SU-DHL-6 (cell line): ENCODE measurements at regions not wholly inside any gene's neighbourhood (a gene's known extent, or its start where the extent isn't known, plus 50 kb on each side); places are given as distances from the start of the nearest gene placed in this dataset.

Experiments
- H2AFZ ChIP-seq: fragments of 200-600 bp; sonication (generic); 2 replicates; pipeline ENCODE4 v1.6.1; 2014; ENCODE audit warnings: low read depth, mild to moderate bottlenecking, moderate library complexity, mixed read lengths, antibody characterized with exemption, low read length; ENCODE audit not compliant: severe bottlenecking
- H3F3A ChIP-seq: fragments of 200-600 bp; shearing (Covaris generic); 2 replicates; pipeline ENCODE4 v1.6.0; 2016; ENCODE audit warnings: antibody characterized with exemption, mild to moderate bottlenecking; ENCODE audit not compliant: insufficient read depth
- H3K27ac ChIP-seq: fragments of 200-600 bp; sonication (generic); 2 replicates; pipeline ENCODE4 v1.5.1; 2016; ENCODE audit warnings: low read depth, mild to moderate bottlenecking, low read length, moderate library complexity, mixed read lengths
- H3K27me3 ChIP-seq: fragments of 200-600 bp; sonication (generic), shearing (Covaris generic); 2 replicates; pipeline ENCODE4 v1.6.0; 2014; ENCODE audit warnings: mild to moderate bottlenecking, low read length
- H3K36me3 ChIP-seq: fragments of 200-600 bp; sonication (generic); 2 replicates; pipeline ENCODE4 v1.6.1; 2014; ENCODE audit warnings: mild to moderate bottlenecking, low read length, mixed read lengths
- H3K4me2 ChIP-seq: fragments of 300-600, 200-600 bp; shearing (Covaris generic), sonication (generic); 2 replicates; pipeline ENCODE4 v1.6.0; 2014; ENCODE audit warnings: low read length, low read depth, mild to moderate bottlenecking; ENCODE audit not compliant: poor library complexity, severe bottlenecking
- H3K4me3 ChIP-seq: fragments of 200-600 bp; sonication (generic); 2 replicates; pipeline ENCODE4 v1.5.1; 2014; ENCODE audit warnings: antibody characterized with exemption, low read length, mild to moderate bottlenecking, mixed read lengths; ENCODE audit not compliant: insufficient read depth, poor library complexity, severe bottlenecking
- H3K79me2 ChIP-seq: fragments of 200-600 bp; sonication (generic); 2 replicates; pipeline ENCODE4 v1.6.1; 2014; ENCODE audit warnings: mild to moderate bottlenecking, low read length, moderate library complexity; ENCODE audit not compliant: insufficient read depth
- H3K9ac ChIP-seq: fragments of 200-600 bp; sonication (generic); 2 replicates; pipeline ENCODE4 v1.7.0; 2014; ENCODE audit warnings: mild to moderate bottlenecking, low read length
- H3K9me2 ChIP-seq: fragments of 200-600 bp; sonication (generic); replicated peaks from 2 replicates; pipeline ENCODE4 v1.6.1; 2014; ENCODE audit warnings: low read length; ENCODE audit not compliant: insufficient read depth
- H3K9me3 ChIP-seq: fragments of 200-600 bp; sonication (generic); 2 replicates; pipeline ENCODE4 v1.6.1; 2014; ENCODE audit warnings: low read length, mixed read lengths; ENCODE audit not compliant: insufficient read depth
- H4K20me1 ChIP-seq: fragments of 200-600 bp; sonication (generic); 2 replicates; pipeline ENCODE4 v1.6.1; 2014; ENCODE audit warnings: low read depth, mild to moderate bottlenecking, antibody characterized with exemption, low read length, moderate library complexity, mixed read lengths
- CTCF ChIP-seq: fragments of 200-600 bp; sonication (generic); IDR thresholded peaks from one replicate; pipeline ENCODE4 v1.5.1; 2017; ENCODE audit warnings: antibody characterized with exemption, mild to moderate bottlenecking, low read length, moderate library complexity; ENCODE audit not compliant: insufficient read depth, poor library complexity, severe bottlenecking
- EZH2phosphoT487 ChIP-seq: fragments of 200-600 bp; sonication (generic), shearing (Covaris generic); conservative IDR thresholded peaks from 2 replicates; pipeline ENCODE4 v1.6.1; 2018; ENCODE audit warnings: mild to moderate bottlenecking, antibody characterized with exemption, low read length, moderate library complexity, mixed read lengths

- Histone ChIP-seq H3K4me3 (no peak overlapping the region), H2AFZ (no peak overlapping the region), H3K79me2 (no peaks in the 10 kb centered on the region), H3K4me2 (no peak overlapping the region), H3F3A (peaks cover 36% of the 10 kb centered on the region), H3K9ac (no peak overlapping the region), H3K27me3 (no peaks in the 10 kb centered on the region), H3K36me3 (no peaks in the 10 kb centered on the region), H3K27ac (no peak overlapping the region), H3K9me2 (no peaks in the 10 kb centered on the region), H4K20me1 (no peaks in the 10 kb centered on the region), H3K9me3 (no peaks in the 10 kb centered on the region)
- no peak for TF ChIP-seq EZH2phosphoT487
- TF ChIP-seq CTCF = no peak
Measured at GRCh38 chr15:31219221-31219620, 107.4 kb upstream of the KLF13 start.

- Histone ChIP-seq H3K4me3 (no peak overlapping the region), H3K27ac (no peak overlapping the region), H3K79me2 (peaks cover 5% of the 10 kb centered on the region; the same call in 1 of the 2 replicates), H4K20me1 (no peaks in the 10 kb centered on the region), H3K27me3 (no peaks in the 10 kb centered on the region), H3K4me2 (no peak overlapping the region), H3K9me2 (no peaks in the 10 kb centered on the region), H3K9me3 (no peaks in the 10 kb centered on the region), H3K9ac (no peak overlapping the region), H3K36me3 (0 out of 2 replicates have a peak, but pooled peaks cover 4% of the 10 kb centered on the region), H2AFZ (no peak overlapping the region), H3F3A (peaks cover 31% of the 10 kb centered on the region)
- TF ChIP-seq EZH2phosphoT487 (no peak), CTCF (no peak)
Measured at GRCh38 chr15:31221936-31222515, 104.6 kb upstream of the KLF13 start.

GRCh38 chr15:31222773-31223341, 103.8 kb upstream of the KLF13 start:
- 0 out of 2 replicates have a peak, but pooled peaks cover 4% of the 10 kb centered on the region for H3K36me3 ChIP-seq
- no peak overlapping the region for H3K9ac ChIP-seq
- H3K27me3 ChIP-seq = no peaks in the 10 kb centered on the region
- no peak overlapping the region for H3K27ac ChIP-seq
- no peaks in the 10 kb centered on the region for H3K9me2 ChIP-seq
- H3K9me3 ChIP-seq = no peaks in the 10 kb centered on the region
- no peaks in the 10 kb centered on the region for H4K20me1 ChIP-seq
- no peak for TF ChIP-seq CTCF
- TF ChIP-seq EZH2phosphoT487 = no peak
- H3K4me2 ChIP-seq = no peak overlapping the region
- peaks cover 12% of the 10 kb centered on the region; the same call in 1 of the 2 replicates for H3K79me2 ChIP-seq
- no peak overlapping the region for H3K4me3 ChIP-seq
- peaks cover 26% of the 10 kb centered on the region for H3F3A ChIP-seq
- H2AFZ ChIP-seq = no peak overlapping the region
